BLaER1 treated with 17β-estradiol and CSF1 and Interleukin-3, amounts not matched to agents 10 nM and 100 nM (cell line): ENCODE measurements at regions not wholly inside any gene's neighbourhood (a gene's known extent, or its start where the extent isn't known, plus 50 kb on each side); places are given as distances from the start of the nearest gene placed in this dataset.

ENCODE experiments used
- H3K27ac ChIP-seq, 11 experiments: shearing (Covaris generic); formaldehyde crosslinking; 2 replicates each; pipeline ENCODE4 v1.8.1; 2022
- H3K27me3 ChIP-seq, 11 experiments: shearing (Covaris generic); formaldehyde crosslinking; 2 replicates each; pipeline ENCODE4 v1.8.1; 2022
- H3K36me3 ChIP-seq, 11 experiments: shearing (Covaris generic); formaldehyde crosslinking; 2 replicates each; pipeline ENCODE4 v1.8.1; 2022
- H3K4me1 ChIP-seq, 10 experiments: shearing (Covaris generic); formaldehyde crosslinking; 2 replicates each; pipeline ENCODE4 v1.8.1; 2022
- H3K4me2 ChIP-seq, 11 experiments: shearing (Covaris generic); formaldehyde crosslinking; 2 replicates each; pipeline ENCODE4 v1.8.1; 2022
- H3K4me3 ChIP-seq, 10 experiments: shearing (Covaris generic); formaldehyde crosslinking; 2 replicates each; pipeline ENCODE4 v1.8.1; 2022
- H3K9ac ChIP-seq, 11 experiments: shearing (Covaris generic); formaldehyde crosslinking; 2 replicates each; pipeline ENCODE4 v1.8.1; 2022
- H3K9me3 ChIP-seq, 11 experiments: shearing (Covaris generic); formaldehyde crosslinking; replicated peaks in 1 of 11; 2 replicates each; pipeline ENCODE4 v1.8.1; 2022
- H4K20me1 ChIP-seq, 11 experiments: shearing (Covaris generic); formaldehyde crosslinking; 2 replicates each; pipeline ENCODE4 v1.8.1; 2022
- Cebpa-rat ChIP-seq, 11 experiments: shearing (Covaris generic); IDR thresholded peaks; 2 replicates each; pipeline ENCODE4 v1.8.1; 2022

GRCh38 chrX:102988517-102988916 is 51.4 kb downstream of the RAB40AL start:
- Histone ChIP-seq H3K4me1 (peaks cover 16 to 59% (median 40%) of the 10 kb centered on the region in 10 experiments), H3K9me3 (peaks cover 0 to 41% (median 27%) of the 10 kb centered on the region in 11 experiments; a peak in 17 of 22 replicates), H4K20me1 (no peaks in the 10 kb centered on the region), H3K27ac (peak overlapping the region in 8 of 11 experiments; percentile 1 to 96 (median 88); a peak in 9 of 22 replicates), H3K4me3 (no peak overlapping the region), H3K36me3 (peaks cover 0 to 3% (median 0%) of the 10 kb centered on the region in 11 experiments; a peak in 1 of 22 replicates), H3K9ac (no peak overlapping the region), H3K4me2 (peak overlapping the region in 4 of 11 experiments; percentile 3 to 81 (median 44); a peak in 5 of 22 replicates), H3K27me3 (no peaks in the 10 kb centered on the region)
- no peak for TF ChIP-seq Cebpa-rat (IDR thresholded peaks at IDR 0.05)

DNA sequence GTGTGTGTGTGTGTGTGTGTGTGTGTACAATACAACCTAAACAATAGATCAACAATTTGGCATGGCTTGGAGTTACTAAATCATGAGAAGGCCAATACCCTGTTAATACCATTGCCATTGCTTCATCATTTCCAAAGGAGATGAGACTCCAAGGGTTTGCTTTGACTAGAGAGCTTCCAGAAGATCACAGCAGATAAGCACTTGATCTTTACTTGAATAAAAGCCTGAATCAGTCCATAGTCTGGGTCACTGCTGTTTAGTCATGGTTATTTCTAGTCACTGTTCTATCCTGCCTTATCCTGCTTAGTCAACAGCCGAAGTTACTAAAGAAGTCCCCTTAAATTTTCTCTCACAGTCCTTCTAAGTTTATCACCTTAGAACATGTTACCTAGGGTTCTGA is 58.2 kb downstream of the RAB40AL start:
- Histone ChIP-seq H3K4me3 (no peak overlapping the region), H4K20me1 (no peaks in the 10 kb centered on the region)

GRCh38 chrX:103002576-103002975 is 61.4 kb downstream of the BEX1 start:
- Histone ChIP-seq H3K9ac (no peak overlapping the region), H3K4me3 (no peak overlapping the region), H4K20me1 (no peaks in the 10 kb centered on the region), H3K36me3 (peaks cover 0 to 9% (median 0%) of the 10 kb centered on the region in 11 experiments; a peak in 1 of 22 replicates), H3K27me3 (no peaks in the 10 kb centered on the region), H3K4me1 (peaks cover 0 to 10% (median 7%) of the 10 kb centered on the region in 10 experiments; a peak in 9 of 20 replicates), H3K27ac (no peak overlapping the region), H3K4me2 (no peak overlapping the region), H3K9me3 (no peaks in the 10 kb centered on the region)
- TF ChIP-seq Cebpa-rat (IDR thresholded peaks at IDR 0.05), result no peak

More for the DNA sequence above, 58.2 kb downstream of the RAB40AL start:
- Histone ChIP-seq H3K4me1 (no peaks in the 10 kb centered on the region), H3K27ac (no peak overlapping the region), H3K9ac (no peak overlapping the region), H3K9me3 (0 out of 22 replicates have a peak, but pooled peaks cover 0 to 7% (median 0%) of the 10 kb centered on the region in 11 experiments), H3K4me2 (no peak overlapping the region), H3K36me3 (peaks cover 0 to 19% (median 0%) of the 10 kb centered on the region in 11 experiments; a peak in 4 of 22 replicates), H3K27me3 (no peaks in the 10 kb centered on the region)
- no peak for TF ChIP-seq Cebpa-rat (IDR thresholded peaks at IDR 0.05)
